ENCODE measurements at regions not wholly inside any gene's neighbourhood (a gene's known extent, or its start where the extent isn't known, plus 50 kb on each side); places are given as distances from the start of the nearest gene placed in this dataset.

GRCh38 chr5:33284681-33285080, 156.1 kb upstream of the TARS1 start:
- TF ChIP-seq EZH2phosphoT487 (IDR thresholded peaks at IDR 0.05; ENCODE audit: unreplicated experiment) (no peak), POLR2AphosphoS5 (IDR thresholded peaks at IDR 0.05; ENCODE audit: low read depth) (no peak), CREB1 (CRISPR knock-in tag; IDR thresholded peaks at IDR 0.05; ENCODE audit: low read depth) (no peak), EZH2 (IDR thresholded peaks at IDR 0.05; ENCODE audit: low read depth, unreplicated experiment) (no peak)
- TF ChIP-seq, protein P1, sequence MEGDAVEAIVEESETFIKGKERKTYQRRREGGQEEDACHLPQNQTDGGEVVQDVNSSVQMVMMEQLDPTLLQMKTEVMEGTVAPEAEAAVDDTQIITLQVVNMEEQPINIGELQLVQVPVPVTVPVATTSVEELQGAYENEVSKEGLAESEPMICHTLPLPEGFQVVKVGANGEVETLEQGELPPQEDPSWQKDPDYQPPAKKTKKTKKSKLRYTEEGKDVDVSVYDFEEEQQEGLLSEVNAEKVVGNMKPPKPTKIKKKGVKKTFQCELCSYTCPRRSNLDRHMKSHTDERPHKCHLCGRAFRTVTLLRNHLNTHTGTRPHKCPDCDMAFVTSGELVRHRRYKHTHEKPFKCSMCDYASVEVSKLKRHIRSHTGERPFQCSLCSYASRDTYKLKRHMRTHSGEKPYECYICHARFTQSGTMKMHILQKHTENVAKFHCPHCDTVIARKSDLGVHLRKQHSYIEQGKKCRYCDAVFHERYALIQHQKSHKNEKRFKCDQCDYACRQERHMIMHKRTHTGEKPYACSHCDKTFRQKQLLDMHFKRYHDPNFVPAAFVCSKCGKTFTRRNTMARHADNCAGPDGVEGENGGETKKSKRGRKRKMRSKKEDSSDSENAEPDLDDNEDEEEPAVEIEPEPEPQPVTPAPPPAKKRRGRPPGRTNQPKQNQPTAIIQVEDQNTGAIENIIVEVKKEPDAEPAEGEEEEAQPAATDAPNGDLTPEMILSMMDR (conservative IDR thresholded peaks at IDR 0.05; ENCODE audit: low read depth in 2 of 2): no peak

Measured in GM23338 (cell line).